IMR-90 (cell line): ENCODE measurements at regions not wholly inside any gene's neighbourhood (a gene's known extent, or its start where the extent isn't known, plus 50 kb on each side); places are given as distances from the start of the nearest gene placed in this dataset.

Experiments
- ATAC-seq: fragments of 200-7000 bp; cut with Tn5 transposase; 2 replicates; pipeline ENCODE4 v1.9.1; 2020; ENCODE audit warnings: low read depth, mild to moderate bottlenecking, moderate library complexity
- BruUV-seq: library from RNA; stranded (reverse); fragments of 400-500 nt; replicated peaks from 2 replicates; lab custom pipeline; 2021; lab: Mats Ljungman, UMichigan
- CTCF ChIA-PET: fragments of 300-600 bp; formaldehyde crosslinking; extraction: SDS; loops from one replicate; lab custom pipeline; 2021; ENCODE audit warnings: antibody characterized with exemption; lab: Yijun Ruan, JAX
- POLR2A ChIA-PET: fragments of 300-600 bp; sonication (Branson Sonifier 250); formaldehyde crosslinking; loops from one replicate; lab custom pipeline; 2022; ENCODE audit warnings: antibody characterized with exemption; ENCODE audit not compliant: unreplicated experiment; lab: Charles Lee
- DNase-seq: peaks from one replicate; pipeline ENCODE4 v3.0.0; 2013
- H2AFZ ChIP-seq: replicated peaks from 2 replicates; pipeline ENCODE3; 2013; ENCODE audit warnings: low read length, mild to moderate bottlenecking; ENCODE audit not compliant: poor library complexity
- H2AK5ac ChIP-seq: 2 replicates; pipeline ENCODE4 v1.6.1; 2013; ENCODE audit warnings: low read depth, low read length, inconsistent platforms
- H2AK9ac ChIP-seq: replicated peaks from 2 replicates; pipeline ENCODE3; 2013; ENCODE audit warnings: mild to moderate bottlenecking, low read depth, low read length, moderate library complexity; ENCODE audit not compliant: poor library complexity
- H2BK120ac ChIP-seq: 2 replicates; pipeline ENCODE4 v1.6.1; 2013; ENCODE audit warnings: low read depth, low read length, inconsistent platforms
- H2BK15ac ChIP-seq: 3 replicates; pipeline ENCODE4 v1.6.1; 2013; ENCODE audit warnings: low read depth, low read length, inconsistent platforms
- H2BK20ac ChIP-seq: 2 replicates; pipeline ENCODE4 v1.6.1; 2013; ENCODE audit warnings: low read depth, mild to moderate bottlenecking, inconsistent platforms, low read length, moderate library complexity
- H2BK5ac ChIP-seq: 2 replicates; pipeline ENCODE4 v1.6.1; 2013; ENCODE audit warnings: mild to moderate bottlenecking, low read depth, low read length, inconsistent platforms; ENCODE audit not compliant: poor library complexity, severe bottlenecking
- H3K14ac ChIP-seq: replicated peaks from 2 replicates; pipeline ENCODE4 v1.6.1; 2013; ENCODE audit warnings: low read depth, low read length, inconsistent platforms
- H3K18ac ChIP-seq: 2 replicates; pipeline ENCODE4 v1.6.1; 2013; ENCODE audit warnings: low read depth, low read length, control low read depth
- H3K23ac ChIP-seq: 2 replicates; pipeline ENCODE4 v1.6.1; 2013; ENCODE audit warnings: low read depth, low read length, inconsistent platforms
- H3K27ac ChIP-seq: 2 replicates; pipeline ENCODE4 v1.5.1; 2013; ENCODE audit warnings: mild to moderate bottlenecking, control low read depth, low read length; ENCODE audit not compliant: insufficient read depth
- H3K27me3 ChIP-seq: 2 replicates; pipeline ENCODE4 v1.6.1; 2013; ENCODE audit warnings: low read length; ENCODE audit not compliant: control insufficient read depth, insufficient read depth
- H3K36me3 ChIP-seq: 2 replicates; pipeline ENCODE4 v1.6.1; 2013; ENCODE audit warnings: low read length, mixed read lengths; ENCODE audit not compliant: control insufficient read depth, insufficient read depth
- H3K4ac ChIP-seq: 2 replicates; pipeline ENCODE4 v1.6.1; 2013; ENCODE audit warnings: low read depth, low read length, inconsistent platforms
- H3K4me1 ChIP-seq: 2 replicates; pipeline ENCODE4 v1.6.1; 2013; ENCODE audit warnings: low read length, mixed read lengths; ENCODE audit not compliant: control insufficient read depth, insufficient read depth
- H3K4me2 ChIP-seq: 2 replicates; pipeline ENCODE4 v1.6.1; 2013; ENCODE audit warnings: low read depth, mild to moderate bottlenecking, control low read depth, low read length, moderate library complexity
- H3K4me3 ChIP-seq: 2 replicates; pipeline ENCODE4 v1.5.1; 2013; ENCODE audit warnings: low read depth, mild to moderate bottlenecking, control low read depth, low read length, moderate library complexity; ENCODE audit not compliant: insufficient read depth
- H3K56ac ChIP-seq: 2 replicates; pipeline ENCODE4 v1.6.1; 2013; ENCODE audit warnings: low read length, inconsistent platforms; ENCODE audit not compliant: insufficient read depth; ENCODE audit errors: extremely low read depth
- H3K79me1 ChIP-seq, 2 experiments: 2 replicates each; pipeline ENCODE4 v1.6.1; 2013; ENCODE audit warnings: low read length in 2 of 2, inconsistent platforms in 1 of 2, low read depth in 1 of 2
- H3K9ac ChIP-seq: 2 replicates; pipeline ENCODE4 v1.6.1; 2013; ENCODE audit warnings: low read depth, low read length, control low read depth
- H3K9me1 ChIP-seq: 2 replicates; pipeline ENCODE4 v1.6.1; 2013; ENCODE audit warnings: low read length, inconsistent platforms; ENCODE audit not compliant: insufficient read depth
- H3K9me3 ChIP-seq: 2 replicates; pipeline ENCODE4 v1.6.1; 2013; ENCODE audit warnings: low read length; ENCODE audit not compliant: control insufficient read depth, insufficient read depth
- H4K20me1 ChIP-seq: 2 replicates; pipeline ENCODE4 v1.6.1; 2013; ENCODE audit warnings: low read length, inconsistent platforms; ENCODE audit not compliant: insufficient read depth
- H4K5ac ChIP-seq: 2 replicates; pipeline ENCODE4 v1.6.1; 2013; ENCODE audit warnings: mild to moderate bottlenecking, low read depth, low read length, control low read depth
- H4K8ac ChIP-seq, 2 experiments: 2 replicates each; pipeline ENCODE4 v1.6.1; 2013; ENCODE audit warnings: low read depth in 2 of 2, low read length in 2 of 2, control low read depth in 1 of 2, inconsistent platforms in 1 of 2
- H4K91ac ChIP-seq: 2 replicates; pipeline ENCODE4 v1.6.1; 2013; ENCODE audit warnings: low read depth, low read length, inconsistent platforms; ENCODE audit not compliant: insufficient read depth
- BHLHE40 ChIP-seq: fragments of 150-350 bp; IDR thresholded peaks from 2 replicates; pipeline ENCODE4 v1.6.1; 2016; ENCODE audit warnings: mild to moderate bottlenecking, low read depth, low read length
- CEBPB ChIP-seq: IDR thresholded peaks from 2 replicates; pipeline ENCODE4 v1.6.1; 2012; ENCODE audit warnings: low read depth, low read length, improper control_type of control experiment
- CHD1 ChIP-seq: IDR thresholded peaks from 2 replicates; pipeline ENCODE4 v1.6.1; 2012; ENCODE audit warnings: low read depth, low read length, improper control_type of control experiment
- FOS ChIP-seq: fragments of 150-350 bp; IDR thresholded peaks from 2 replicates; pipeline ENCODE4 v1.6.1; 2016; ENCODE audit warnings: low read depth, low read length
- MAFK ChIP-seq: IDR thresholded peaks from 2 replicates; pipeline ENCODE4 v1.6.1; 2012; ENCODE audit warnings: low read depth, low read length, improper control_type of control experiment
- MAZ ChIP-seq: IDR thresholded peaks from 2 replicates; pipeline ENCODE4 v1.6.1; 2012; ENCODE audit warnings: low read depth, mild to moderate bottlenecking, low read length, improper control_type of control experiment, moderate library complexity, borderline replicate concordance
- MXI1 ChIP-seq: IDR thresholded peaks from 2 replicates; pipeline ENCODE4 v1.6.1; 2012; ENCODE audit warnings: low read depth, mild to moderate bottlenecking, low read length, moderate library complexity, borderline replicate concordance
- POLR2A ChIP-seq: IDR thresholded peaks from 2 replicates; pipeline ENCODE4 v1.6.1; 2012; ENCODE audit warnings: mild to moderate bottlenecking, low read depth, low read length
- RAD21 ChIP-seq: IDR thresholded peaks from 2 replicates; pipeline ENCODE4 v1.6.1; 2012; ENCODE audit warnings: low read length, improper control_type of control experiment
- RCOR1 ChIP-seq: IDR thresholded peaks from 2 replicates; pipeline ENCODE4 v1.6.1; 2012; ENCODE audit warnings: mild to moderate bottlenecking, low read length, improper control_type of control experiment; ENCODE audit not compliant: insufficient replicate concordance
- RFX5 ChIP-seq: IDR thresholded peaks from 2 replicates; pipeline ENCODE4 v1.8.0; 2012; ENCODE audit warnings: low read depth, mild to moderate bottlenecking, low read length, moderate library complexity
- WGBS, 2 experiments: methylation state at CpG; one replicate each; pipeline versions ENCODE4 v1.1.5 to v1.1.7; 2013; ENCODE audit warnings: missing lambda C conversion rate in 2 of 2; ENCODE audit not compliant: insufficient read length in 1 of 2; ENCODE audit errors: extremely low coverage in 2 of 2; 5-methylcytosine and 5-hydroxymethylcytosine counted together
- dilution Hi-C: fragments of 300-500 bp; cut with HindIII; formaldehyde crosslinking; loops from one replicate; pipeline ENCODE4 v1.14.3; 2018; ENCODE audit warnings: low sequenced_read_pairs; ENCODE audit not compliant: unreplicated experiment
- in situ Hi-C: fragments of 300-500 bp; cut with MboI; formaldehyde crosslinking; loops from 3 replicates; pipeline ENCODE4 v1.14.3; 2019; ENCODE audit warnings: low sequenced_read_pairs, inconsistent platforms, mixed read lengths
- intact Hi-C: fragments of 100-400 bp; cut with micrococcal nuclease; formaldehyde crosslinking; loops from 2 replicates; pipeline ENCODE4 v1.10.0; 2022
- TF ChIP-seq, protein P1 (sequence below): conservative IDR thresholded peaks from 2 replicates; pipeline ENCODE4 v1.5.1; 2012; ENCODE audit warnings: mild to moderate bottlenecking, low read depth, low read length, improper control_type of control experiment
- TF ChIP-seq, protein P2 (sequence below): fragments of 150-350 bp; IDR thresholded peaks from 2 replicates; pipeline ENCODE4 v1.6.1; 2016; ENCODE audit warnings: low read depth, mild to moderate bottlenecking, low read length, moderate library complexity, borderline replicate concordance

DNA sequence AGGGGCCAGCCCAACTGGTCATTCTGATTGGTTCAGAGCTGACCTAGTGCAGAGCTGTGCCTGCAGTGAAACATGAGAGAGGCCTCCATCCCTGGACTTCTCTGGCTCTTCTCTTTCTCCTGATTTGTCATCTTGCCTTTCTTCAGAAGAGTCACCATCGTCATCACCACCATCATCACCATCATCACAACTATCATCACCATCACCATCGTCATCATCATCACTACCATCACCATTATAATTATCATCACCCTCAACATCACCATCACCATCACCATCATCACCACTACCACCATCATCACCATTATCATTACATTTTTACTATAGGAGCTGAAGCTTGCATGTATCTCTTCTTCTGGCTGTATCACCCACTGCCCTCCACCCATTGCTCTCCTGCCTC, 94.5 kb upstream of the FAM20A start:
- Histone ChIP-seq H4K20me1 (no peaks in the 10 kb centered on the region), H2BK15ac (no peak overlapping the region), H2BK5ac (no peak overlapping the region), H2BK120ac (no peak overlapping the region; the same call in 1 of the 2 replicates), H3K36me3 (no peaks in the 10 kb centered on the region), H4K91ac (no peak overlapping the region), H3K9me3 (peaks cover 4% of the 10 kb centered on the region; the same call in 1 of the 2 replicates), H4K5ac (no peak overlapping the region), H2AFZ (no peak overlapping the region), H3K79me1 (no peaks in the 10 kb centered on the region), H3K4me1 (peaks cover 9% of the 10 kb centered on the region; the same call in 1 of the 2 replicates), H3K4me3 (no peak overlapping the region), H2AK5ac (no peak overlapping the region), H4K8ac (no peak overlapping the region), H3K9me1 (no peaks in the 10 kb centered on the region), H3K27ac (no peak overlapping the region), H3K4ac (no peak overlapping the region), H3K14ac (no peak overlapping the region), H3K4me2 (no peak overlapping the region), H3K27me3 (no peaks in the 10 kb centered on the region; the same call in 1 of the 2 replicates), H3K18ac (no peak overlapping the region), H2AK9ac (no peak overlapping the region), H3K56ac (no peak overlapping the region), H3K23ac (no peak overlapping the region), H3K9ac (no peak overlapping the region), H2BK20ac (no peak overlapping the region)
- intact Hi-C loops (no loop called here), in situ Hi-C loops (no loop called here), dilution Hi-C loops (no loop called here)
- DNase-seq, result no peak
- no TSS peak for BruUV-seq
- TF ChIP-seq RFX5 (no peak), CEBPB (no peak), MXI1 (no peak), RCOR1 (no peak), MAFK (no peak), RAD21 (no peak), MAZ (no peak), BHLHE40 (no peak), FOS (no peak), POLR2A (no peak), CHD1 (no peak)
- TF ChIP-seq, protein P1, sequence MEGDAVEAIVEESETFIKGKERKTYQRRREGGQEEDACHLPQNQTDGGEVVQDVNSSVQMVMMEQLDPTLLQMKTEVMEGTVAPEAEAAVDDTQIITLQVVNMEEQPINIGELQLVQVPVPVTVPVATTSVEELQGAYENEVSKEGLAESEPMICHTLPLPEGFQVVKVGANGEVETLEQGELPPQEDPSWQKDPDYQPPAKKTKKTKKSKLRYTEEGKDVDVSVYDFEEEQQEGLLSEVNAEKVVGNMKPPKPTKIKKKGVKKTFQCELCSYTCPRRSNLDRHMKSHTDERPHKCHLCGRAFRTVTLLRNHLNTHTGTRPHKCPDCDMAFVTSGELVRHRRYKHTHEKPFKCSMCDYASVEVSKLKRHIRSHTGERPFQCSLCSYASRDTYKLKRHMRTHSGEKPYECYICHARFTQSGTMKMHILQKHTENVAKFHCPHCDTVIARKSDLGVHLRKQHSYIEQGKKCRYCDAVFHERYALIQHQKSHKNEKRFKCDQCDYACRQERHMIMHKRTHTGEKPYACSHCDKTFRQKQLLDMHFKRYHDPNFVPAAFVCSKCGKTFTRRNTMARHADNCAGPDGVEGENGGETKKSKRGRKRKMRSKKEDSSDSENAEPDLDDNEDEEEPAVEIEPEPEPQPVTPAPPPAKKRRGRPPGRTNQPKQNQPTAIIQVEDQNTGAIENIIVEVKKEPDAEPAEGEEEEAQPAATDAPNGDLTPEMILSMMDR, result no peak
- TF ChIP-seq, protein P2, sequence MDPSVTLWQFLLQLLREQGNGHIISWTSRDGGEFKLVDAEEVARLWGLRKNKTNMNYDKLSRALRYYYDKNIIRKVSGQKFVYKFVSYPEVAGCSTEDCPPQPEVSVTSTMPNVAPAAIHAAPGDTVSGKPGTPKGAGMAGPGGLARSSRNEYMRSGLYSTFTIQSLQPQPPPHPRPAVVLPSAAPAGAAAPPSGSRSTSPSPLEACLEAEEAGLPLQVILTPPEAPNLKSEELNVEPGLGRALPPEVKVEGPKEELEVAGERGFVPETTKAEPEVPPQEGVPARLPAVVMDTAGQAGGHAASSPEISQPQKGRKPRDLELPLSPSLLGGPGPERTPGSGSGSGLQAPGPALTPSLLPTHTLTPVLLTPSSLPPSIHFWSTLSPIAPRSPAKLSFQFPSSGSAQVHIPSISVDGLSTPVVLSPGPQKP, result no peak
- CTCF ChIA-PET, result no interaction called here
- WGBS, 2 experiments, result 75% methylated on average over 2 of the region's 2 CpGs; no CpG with 5 or more reads in 1 of the 2 experiments
- no peak for ATAC-seq
- POLR2A ChIA-PET, result no interaction called here
